ENCODE measurements at regions not wholly inside any gene's neighbourhood (a gene's known extent, or its start where the extent isn't known, plus 50 kb on each side); places are given as distances from the start of the nearest gene placed in this dataset.

- TF ChIP-seq, protein P1, sequence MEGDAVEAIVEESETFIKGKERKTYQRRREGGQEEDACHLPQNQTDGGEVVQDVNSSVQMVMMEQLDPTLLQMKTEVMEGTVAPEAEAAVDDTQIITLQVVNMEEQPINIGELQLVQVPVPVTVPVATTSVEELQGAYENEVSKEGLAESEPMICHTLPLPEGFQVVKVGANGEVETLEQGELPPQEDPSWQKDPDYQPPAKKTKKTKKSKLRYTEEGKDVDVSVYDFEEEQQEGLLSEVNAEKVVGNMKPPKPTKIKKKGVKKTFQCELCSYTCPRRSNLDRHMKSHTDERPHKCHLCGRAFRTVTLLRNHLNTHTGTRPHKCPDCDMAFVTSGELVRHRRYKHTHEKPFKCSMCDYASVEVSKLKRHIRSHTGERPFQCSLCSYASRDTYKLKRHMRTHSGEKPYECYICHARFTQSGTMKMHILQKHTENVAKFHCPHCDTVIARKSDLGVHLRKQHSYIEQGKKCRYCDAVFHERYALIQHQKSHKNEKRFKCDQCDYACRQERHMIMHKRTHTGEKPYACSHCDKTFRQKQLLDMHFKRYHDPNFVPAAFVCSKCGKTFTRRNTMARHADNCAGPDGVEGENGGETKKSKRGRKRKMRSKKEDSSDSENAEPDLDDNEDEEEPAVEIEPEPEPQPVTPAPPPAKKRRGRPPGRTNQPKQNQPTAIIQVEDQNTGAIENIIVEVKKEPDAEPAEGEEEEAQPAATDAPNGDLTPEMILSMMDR (conservative IDR thresholded peaks at IDR 0.05) = no peak
- Histone ChIP-seq H3K9me3 (ENCODE audit: control insufficient read depth, low read depth, low read length) (no peaks in the 10 kb centered on the region), H3K4ac (ENCODE audit: low read depth, low read length) (no peak overlapping the region), H3K56ac (ENCODE audit: insufficient read length, low read depth, low read length) (no peak overlapping the region), H3K4me2 (ENCODE audit: insufficient read depth, insufficient read length, low read length) (no peak overlapping the region), H3K14ac (ENCODE audit: insufficient read depth, low read length) (no peak overlapping the region), H2AFZ (ENCODE audit: low read length) (no peak overlapping the region), H3K23me2 (ENCODE audit: insufficient read length, low read depth, low read length, poor library complexity, severe bottlenecking) (no peaks in the 10 kb centered on the region), H2BK120ac (ENCODE audit: low read depth, low read length, poor library complexity, severe bottlenecking) (no peak overlapping the region), H4K5ac (ENCODE audit: insufficient read length, low read depth, low read length) (no peak overlapping the region), H2BK20ac (ENCODE audit: low read depth, low read length, poor library complexity, severe bottlenecking) (no peak overlapping the region), H3K79me2 (ENCODE audit: insufficient read depth, low read length) (no peaks in the 10 kb centered on the region), H4K20me1 (ENCODE audit: control insufficient read depth, insufficient read depth, insufficient read length) (no peaks in the 10 kb centered on the region), H3K18ac (ENCODE audit: insufficient read length, low read depth, low read length) (no peak overlapping the region), H3K27ac (ENCODE audit: insufficient read length, low read depth, low read length) (no peak overlapping the region), H4K8ac (replicated peaks; ENCODE audit: insufficient read length, low read depth, low read length) (no peak overlapping the region), H4K91ac (ENCODE audit: insufficient read length, low read depth, low read length) (no peak overlapping the region), H2AK5ac (ENCODE audit: insufficient read length, low read length) (no peak overlapping the region), H3K9ac (ENCODE audit: extremely low read depth, insufficient read length, low read length) (no peak overlapping the region), H3K4me1 (ENCODE audit: insufficient read depth, low read length) (no peaks in the 10 kb centered on the region), H3K27me3 (ENCODE audit: insufficient read depth, low read length) (no peaks in the 10 kb centered on the region), H2BK5ac (ENCODE audit: insufficient read length, low read length) (no peak overlapping the region), H3T11ph (ENCODE audit: low read length) (no peak overlapping the region), H3K79me1 (ENCODE audit: insufficient read depth, low read depth, low read length, poor library complexity, severe bottlenecking) (no peaks in the 10 kb centered on the region), H2BK15ac (ENCODE audit: low read depth, low read length) (no peak overlapping the region), H3K23ac (ENCODE audit: insufficient read length, low read depth, low read length) (no peak overlapping the region), H2BK12ac (ENCODE audit: insufficient read length, low read depth, low read length) (no peak overlapping the region)
- no peak for DNase-seq
- H3K27ac Mint-ChIP-seq = peak overlapping the region; percentile 36 to 81 (median 58); a peak in 5 of 7 replicates
- no peaks in the 10 kb centered on the region for H3K36me3 Mint-ChIP-seq (ENCODE audit: insufficient read depth in 1 of 3, low read depth in 3 of 3)
- no CpG with 5 or more reads among the region's 1 CpG for WGBS (ENCODE audit: extremely low coverage, insufficient read length, low lambda C conversion rate)
- H3K4me3 Mint-ChIP-seq = no peak overlapping the region
- peaks cover 16 to 19% of the 10 kb centered on the region in 2 experiments for H3K4me1 Mint-ChIP-seq
- no peaks in the 10 kb centered on the region for H3K9me3 Mint-ChIP-seq
- H3K27me3 Mint-ChIP-seq (ENCODE audit: low read depth) = no peaks in the 10 kb centered on the region
These were observed 581.1 kb upstream of the MGAT4C start for GRCh38 chr12:86837246-86837645.
